GM10248 (cell line): ENCODE measurements at regions not wholly inside any gene's neighbourhood (a gene's known extent, or its start where the extent isn't known, plus 50 kb on each side); places are given as distances from the start of the nearest gene placed in this dataset.
A peak's percentile ranks its signal among the peaks of the same experiment; 100 is the strongest.

Experiments used
- CTCF ChIA-PET: fragments of 300-600 bp; sonication (Branson Sonifier 250); formaldehyde crosslinking; extraction: SDS; loops from one replicate; lab custom pipeline; 2021; ENCODE audit warnings: antibody characterized with exemption; lab: Yijun Ruan, JAX
- POLR2A ChIA-PET: fragments of 350-650 bp; sonication (Branson Sonifier 250); formaldehyde crosslinking; extraction: SDS; loops from one replicate; lab custom pipeline; 2020; ENCODE audit warnings: antibody characterized with exemption; lab: Yijun Ruan, JAX
- DNase-seq: peaks from one replicate; pipeline ENCODE4 v3.0.0; 2012; ENCODE audit errors: extremely low spot score
- CTCF ChIP-seq: IDR thresholded peaks from 2 replicates; pipeline ENCODE4 v1.5.1; 2012; ENCODE audit warnings: mild to moderate bottlenecking, low read depth; ENCODE audit errors: extremely low read depth, missing control alignments, control extremely low read depth

- peak; percentile 5 for DNase-seq
- CTCF ChIA-PET: interaction anchor here (0.8 to 1.4 kb wide), 2 partner anchors 10 to 12 kb away, joined by 4 read pairs; no protein-coding TSS in a partner anchor
- TF ChIP-seq CTCF: no peak
- POLR2A ChIA-PET: no interaction called here
Measured at GRCh38 chrY:14340459-14341143, 183.7 kb upstream of the NLGN4Y start.

- POLR2A ChIA-PET: no interaction called here
- TF ChIP-seq CTCF: no peak
- CTCF ChIA-PET: no interaction called here
- DNase-seq: peak; percentile 1
Measured at GRCh38 chrY:14344648-14345333, 179.5 kb upstream of the NLGN4Y start.

DNA sequence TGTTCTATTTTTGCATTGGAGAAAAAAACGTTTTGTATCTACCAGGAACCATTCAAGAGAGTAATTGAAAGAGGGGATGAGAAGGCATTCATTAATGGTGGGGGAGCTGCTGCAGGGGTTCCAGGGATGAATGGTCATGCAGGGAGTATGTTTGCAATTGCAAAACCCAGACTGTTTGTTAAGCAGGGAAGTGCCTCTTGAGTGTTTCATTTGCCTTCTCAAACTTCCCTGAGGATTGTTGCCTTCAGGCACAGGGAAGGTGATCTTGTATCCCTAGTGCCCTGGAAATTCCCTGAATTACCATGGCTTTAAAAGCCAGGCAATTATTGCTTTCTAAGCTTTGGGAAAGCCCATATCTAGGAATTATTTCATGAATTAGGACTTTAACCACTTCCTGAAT is 172.7 kb upstream of the NLGN4Y start:
- ChIA-PET POLR2A (no interaction called here), CTCF (no interaction called here)
- no peak for DNase-seq
- TF ChIP-seq CTCF: no peak

GRCh38 chrY:14356154-14356553 is 168.2 kb upstream of the NLGN4Y start:
- no peak for TF ChIP-seq CTCF
- ChIA-PET CTCF (no interaction called here), POLR2A (no interaction called here)
- DNase-seq: no peak

DNA sequence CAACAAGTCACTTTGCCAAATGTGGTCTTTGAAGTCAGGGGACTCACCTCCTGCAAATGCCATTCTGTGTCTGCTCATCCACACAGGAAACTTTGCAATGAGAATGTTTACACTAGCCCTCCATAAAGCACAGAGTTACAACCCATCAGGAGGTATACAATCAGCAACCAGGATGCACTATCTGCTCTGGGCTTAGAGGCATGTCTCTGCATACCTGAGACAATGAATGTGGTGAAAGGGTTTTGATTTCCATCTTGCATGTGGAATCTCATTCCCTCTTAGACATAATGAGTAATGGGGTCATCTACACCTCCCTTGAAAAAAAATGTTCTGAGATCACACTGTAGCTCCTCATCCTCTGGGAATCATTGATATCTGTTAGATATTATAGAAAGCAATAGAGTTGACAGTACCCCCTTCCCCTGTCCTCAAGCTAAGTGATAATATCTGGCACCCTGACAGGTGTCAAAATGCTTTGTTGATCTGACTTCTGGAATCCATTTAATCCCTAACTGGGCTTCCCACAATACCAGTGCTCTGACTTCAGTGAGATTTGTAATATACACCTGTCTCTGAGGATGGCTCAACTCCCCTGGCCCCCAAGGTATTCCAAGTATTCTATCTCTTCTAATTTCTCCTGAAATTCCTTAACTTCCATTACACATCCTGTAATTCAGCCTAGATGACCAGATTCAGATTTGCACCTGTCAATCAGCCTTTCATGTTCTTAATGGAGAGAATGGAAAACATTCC is 163.4 kb upstream of the NLGN4Y start:
- POLR2A ChIA-PET: no interaction called here
- DNase-seq: no peak
- TF ChIP-seq CTCF: no peak
- CTCF ChIA-PET: no interaction called here

- DNase-seq: no peak
- CTCF ChIA-PET: no interaction called here
- POLR2A ChIA-PET: no interaction called here
- no peak for TF ChIP-seq CTCF
Measured at GRCh38 chrY:14373608-14374007, 150.7 kb upstream of the NLGN4Y start.
